MM.1S (cell line): ENCODE measurements at regions not wholly inside any gene's neighbourhood (a gene's known extent, or its start where the extent isn't known, plus 50 kb on each side); places are given as distances from the start of the nearest gene placed in this dataset.

ENCODE experiments used
- CTCF ChIP-seq: fragments of 300-600 bp; sonication (generic); IDR thresholded peaks from 2 replicates; pipeline ENCODE4 v1.5.1; 2016; ENCODE audit warnings: antibody characterized with exemption, low read length, mixed read lengths
- EZH2 ChIP-seq: fragments of 300-600 bp; sonication (generic); optimal IDR thresholded peaks from 2 replicates; pipeline ENCODE3; 2017; ENCODE audit warnings: low read depth, mild to moderate bottlenecking, antibody characterized with exemption, low read length, mixed read lengths
- EZH2phosphoT487 ChIP-seq: fragments of 300-600 bp; sonication (generic); IDR thresholded peaks from 2 replicates; pipeline ENCODE4 v1.6.1; 2018; ENCODE audit warnings: antibody characterized with exemption, low read length

- TF ChIP-seq EZH2phosphoT487: no peak
- no peak for TF ChIP-seq EZH2
- TF ChIP-seq CTCF: no peak
Measured at GRCh38 chr5:91998774-91999173, 615.7 kb upstream of the ARRDC3 start.
